Activated naive CD4-positive, alpha-beta T cell treated with anti-CD3 and anti-CD28 coated beads, Interleukin-2, amount 50 U/mL, for 72 hours (primary cell): ENCODE measurements at regions not wholly inside any gene's neighbourhood (a gene's known extent, or its start where the extent isn't known, plus 50 kb on each side); places are given as distances from the start of the nearest gene placed in this dataset.

Source experiments
- ATAC-seq, 2 donors: fragments of 150-1000 bp; cut with Tn5 transposase; 2 replicates each; pipeline ENCODE4 v1.10.0; 2021; ENCODE audit warnings: mild to moderate bottlenecking in 2 of 2, moderate library complexity in 2 of 2
- DNase-seq, 2 donors: peaks; one replicate each; pipeline ENCODE4 v3.0.0; 2021 to 2022; ENCODE audit warnings: low spot score in 2 of 2
- H3K27ac Mint-ChIP-seq, 2 donors: one replicate each; pipeline ENCODE4 v1.8.0; 2022; ENCODE audit warnings: mild to moderate bottlenecking in 2 of 2, mixed read lengths in 2 of 2
- H3K36me3 Mint-ChIP-seq, 2 donors: one replicate each; pipeline ENCODE4 v1.8.0; 2022; ENCODE audit warnings: mixed read lengths in 2 of 2
- H3K9me3 Mint-ChIP-seq, 2 donors: one replicate each; pipeline ENCODE4 v1.8.0; 2022; ENCODE audit warnings: mixed read lengths in 2 of 2

DNA sequence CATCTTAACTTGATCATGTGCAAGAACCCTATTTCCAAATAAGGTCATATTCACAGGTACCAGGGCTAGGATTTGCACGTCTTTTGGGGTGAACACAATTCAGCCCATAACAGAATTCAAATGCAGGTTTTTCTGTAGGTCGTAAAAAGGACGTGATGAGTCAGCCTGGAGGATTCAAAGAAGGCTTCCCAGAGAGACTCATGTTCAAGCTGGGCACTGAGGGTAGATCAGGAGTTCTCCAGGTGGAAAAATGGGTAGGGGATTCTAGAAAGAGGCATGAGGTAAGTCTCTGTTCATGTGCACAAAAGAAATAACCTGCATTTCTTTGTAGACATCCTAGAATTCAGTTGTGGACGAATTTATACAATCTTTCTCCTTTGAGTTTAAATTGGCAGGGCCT lies 160.4 kb downstream of the RPS24 start:
- Mint-ChIP-seq H3K9me3 (peaks cover 3 to 5% of the 10 kb centered on the region in 2 donors), H3K36me3 (no peaks in the 10 kb centered on the region), H3K27ac (no peak overlapping the region)
- no peak for ATAC-seq
- no peak for DNase-seq

DNA sequence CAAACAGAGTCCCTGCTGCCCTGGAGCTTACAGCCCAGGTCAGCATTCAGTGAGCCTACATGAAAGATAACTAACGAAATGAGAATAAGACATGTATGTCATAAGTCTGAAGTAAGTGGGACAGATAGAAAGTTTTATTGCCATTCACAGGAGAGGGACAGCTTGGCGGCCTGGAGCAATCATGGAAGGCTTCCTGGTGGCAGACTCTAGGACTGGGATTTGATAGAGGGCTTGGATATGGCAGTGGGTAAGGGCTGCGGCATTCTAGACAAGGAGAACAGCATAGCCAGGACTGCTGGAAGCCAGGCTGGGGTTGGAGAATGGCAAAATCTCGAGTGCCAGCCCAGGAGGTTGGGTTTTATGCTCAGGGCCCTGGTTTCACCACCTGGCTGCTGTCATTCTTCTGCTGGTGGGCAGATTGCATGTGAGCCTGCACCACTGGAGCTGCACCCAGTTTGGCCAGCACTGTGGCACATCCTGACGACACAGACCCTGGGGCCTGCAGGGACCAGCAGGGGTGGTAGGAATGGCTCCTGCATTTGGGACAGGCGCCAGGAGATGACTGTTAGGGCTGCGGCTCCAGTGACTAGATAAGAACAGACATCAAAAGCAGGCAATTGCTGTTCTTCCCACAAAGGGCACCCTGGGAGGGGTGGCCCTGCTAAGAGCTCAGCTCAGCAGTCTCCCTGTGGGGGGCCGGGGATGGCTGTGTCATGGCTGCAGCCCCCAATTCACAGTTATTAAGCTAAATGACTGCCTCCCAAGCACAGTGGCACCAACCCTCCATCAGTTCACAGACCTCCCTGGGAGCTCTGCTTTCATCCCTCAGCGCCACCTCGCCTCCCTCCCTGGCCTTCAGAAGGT lies 161.1 kb downstream of the RPS24 start:
- no peak for ATAC-seq

GRCh38 chr10:78196396-78196795 lies 162.7 kb downstream of the RPS24 start:
- no peaks in the 10 kb centered on the region for H3K36me3 Mint-ChIP-seq
- H3K27ac Mint-ChIP-seq, result no peak overlapping the region
- no peak for DNase-seq

More for the DNA sequence above, 161.1 kb downstream of the RPS24 start:
- DNase-seq, result no peak
- Mint-ChIP-seq H3K27ac (no peak overlapping the region), H3K9me3 (peaks cover 3 to 5% of the 10 kb centered on the region in 2 donors), H3K36me3 (no peaks in the 10 kb centered on the region)

DNA sequence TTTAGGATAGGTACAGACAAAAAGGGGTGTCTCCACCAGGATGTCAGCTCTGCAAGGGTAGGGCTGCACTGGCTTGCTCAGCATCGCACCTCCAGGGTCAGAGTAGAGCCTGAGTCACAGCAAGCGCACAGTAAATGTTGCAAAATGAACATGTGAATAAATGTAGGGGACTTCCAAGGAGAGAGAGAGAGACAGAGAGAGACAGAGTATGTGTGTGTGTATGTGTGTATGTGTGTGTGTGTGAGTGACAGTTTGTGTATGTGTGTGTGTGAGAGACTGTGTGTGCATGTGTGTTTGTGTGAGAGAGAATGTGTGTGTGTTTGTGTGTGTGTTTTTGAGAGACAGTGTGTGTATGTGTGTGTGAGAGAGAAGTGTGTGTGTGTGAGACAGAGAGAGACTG lies 163.3 kb downstream of the RPS24 start:
- ATAC-seq (peak; percentile 26 to 69), DNase-seq (no peak)
- Mint-ChIP-seq H3K9me3 (peaks cover 3 to 5% of the 10 kb centered on the region in 2 donors), H3K36me3 (no peaks in the 10 kb centered on the region), H3K27ac (no peak overlapping the region)

More at GRCh38 chr10:78196396-78196795, 162.7 kb downstream of the RPS24 start:
- ATAC-seq, result no peak
- peaks cover 3 to 5% of the 10 kb centered on the region in 2 donors for H3K9me3 Mint-ChIP-seq

DNA sequence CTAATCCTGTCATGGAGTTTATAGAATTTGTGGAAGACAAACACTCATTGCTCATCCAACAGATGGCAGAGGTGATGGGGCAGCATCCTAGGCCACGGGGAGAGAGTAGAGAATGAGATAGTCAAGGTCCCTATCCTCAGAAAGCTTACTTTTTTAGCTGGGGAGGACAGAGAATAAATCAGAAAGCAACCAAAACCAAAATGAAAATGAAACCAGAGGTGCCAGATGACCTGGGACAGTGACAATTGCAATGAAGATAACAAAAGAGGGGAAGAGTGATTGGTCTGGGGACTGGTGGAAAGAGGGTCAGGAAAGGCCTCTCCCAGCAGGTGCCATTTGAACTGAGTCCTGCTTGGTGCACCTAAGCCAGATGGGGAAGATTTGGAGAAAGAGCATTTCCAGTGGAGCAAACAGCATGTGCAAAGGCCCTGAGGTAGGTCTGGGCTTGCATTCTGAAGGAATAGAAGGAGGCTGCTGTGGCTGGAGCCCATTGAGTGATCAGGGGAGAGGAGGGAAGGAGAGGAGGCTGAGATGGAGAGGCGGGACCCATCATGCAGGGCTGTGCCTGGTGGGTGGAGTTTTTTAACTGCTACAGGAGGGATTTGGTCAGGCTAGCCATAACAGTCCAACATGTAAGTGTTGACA lies 164.1 kb downstream of the RPS24 start:
- Mint-ChIP-seq H3K36me3 (no peaks in the 10 kb centered on the region), H3K9me3 (peaks cover 3 to 5% of the 10 kb centered on the region in 2 donors), H3K27ac (no peak overlapping the region)
- DNase-seq (no peak), ATAC-seq (no peak)

DNA sequence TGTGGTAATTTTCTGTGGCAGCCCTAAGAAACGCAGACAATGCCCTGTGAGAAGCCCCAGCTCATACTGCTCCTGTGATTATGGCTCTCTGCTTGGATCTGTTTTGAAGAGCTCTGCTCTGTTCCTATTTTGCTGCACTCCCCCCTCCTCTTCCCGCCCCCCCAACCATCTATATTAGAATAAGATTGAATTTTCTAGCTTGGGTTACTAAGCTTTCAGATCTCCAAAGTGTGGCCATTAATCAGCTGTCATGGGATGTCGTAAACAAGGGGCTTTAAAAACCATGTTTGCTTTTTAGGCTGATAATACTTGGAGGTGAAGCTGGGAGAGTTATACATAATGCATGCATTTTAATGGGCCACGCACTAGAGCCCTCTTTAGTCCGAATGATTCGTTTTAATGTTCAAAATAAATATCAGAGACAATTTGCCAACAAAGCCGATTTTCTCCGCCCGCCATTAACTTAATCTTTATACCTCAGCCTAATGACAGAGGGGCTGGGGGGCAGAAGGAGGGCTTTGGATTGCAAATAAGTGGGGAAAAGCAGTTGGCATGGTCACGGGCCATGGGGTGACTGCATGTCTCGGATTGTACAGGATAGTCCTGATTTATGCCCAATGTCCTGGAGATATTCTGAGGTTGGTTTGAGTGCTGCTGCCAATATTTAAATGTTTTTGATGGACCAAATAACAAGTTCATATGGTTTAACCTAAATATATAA lies 165.5 kb downstream of the RPS24 start:
- DNase-seq (no peak), ATAC-seq (no peak)
- Mint-ChIP-seq H3K27ac (no peak overlapping the region), H3K36me3 (no peaks in the 10 kb centered on the region), H3K9me3 (no peaks in the 10 kb centered on the region)

DNA sequence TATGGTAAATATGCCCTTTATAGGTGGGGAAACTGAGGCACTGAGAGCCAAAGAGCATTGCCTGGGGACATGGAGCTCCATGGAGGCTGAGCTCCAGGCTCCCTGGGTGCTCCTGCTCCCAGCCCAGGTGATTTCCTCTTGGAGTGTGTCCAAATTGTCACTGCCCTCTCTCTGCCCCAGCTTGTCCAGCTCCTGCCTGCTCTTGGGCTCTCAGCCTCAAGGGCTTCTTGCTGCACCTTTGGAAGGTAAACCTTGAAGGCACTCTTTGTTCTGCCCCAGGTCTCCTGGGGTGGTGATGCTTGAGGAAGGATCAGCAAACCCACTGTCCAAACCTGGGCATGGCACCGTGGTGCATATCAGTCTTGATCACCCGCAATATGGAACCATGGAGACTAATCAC lies 166.1 kb downstream of the RPS24 start:
- H3K36me3 Mint-ChIP-seq, result no peaks in the 10 kb centered on the region
- no peak for ATAC-seq
- no peak overlapping the region for H3K27ac Mint-ChIP-seq

DNA sequence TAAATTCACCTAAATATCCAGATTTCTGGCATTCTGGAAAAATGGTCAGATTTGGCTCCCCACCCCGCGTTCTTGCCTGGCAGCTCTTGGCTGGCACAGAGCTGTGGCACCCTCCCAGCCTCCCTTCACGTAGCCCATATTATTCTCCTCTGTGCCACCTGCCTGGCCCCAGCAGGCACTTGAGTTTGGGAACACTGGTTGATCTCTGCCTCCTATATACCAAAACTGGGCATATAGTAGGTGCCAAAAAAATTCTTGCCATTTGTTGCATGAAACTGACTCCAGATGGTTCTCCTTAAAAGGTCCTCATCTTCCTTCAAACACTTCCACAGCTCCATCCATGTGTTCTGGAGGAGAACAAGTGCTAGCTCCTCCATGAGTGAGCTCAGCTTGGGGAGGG lies 167.0 kb downstream of the RPS24 start:
- DNase-seq (no peak), ATAC-seq (no peak)
- H3K36me3 Mint-ChIP-seq, result no peaks in the 10 kb centered on the region
- H3K9me3 Mint-ChIP-seq, result no peaks in the 10 kb centered on the region
- no peak overlapping the region for H3K27ac Mint-ChIP-seq

More for the DNA sequence above, 166.1 kb downstream of the RPS24 start:
- H3K9me3 Mint-ChIP-seq, result no peaks in the 10 kb centered on the region
- DNase-seq, result no peak

DNA sequence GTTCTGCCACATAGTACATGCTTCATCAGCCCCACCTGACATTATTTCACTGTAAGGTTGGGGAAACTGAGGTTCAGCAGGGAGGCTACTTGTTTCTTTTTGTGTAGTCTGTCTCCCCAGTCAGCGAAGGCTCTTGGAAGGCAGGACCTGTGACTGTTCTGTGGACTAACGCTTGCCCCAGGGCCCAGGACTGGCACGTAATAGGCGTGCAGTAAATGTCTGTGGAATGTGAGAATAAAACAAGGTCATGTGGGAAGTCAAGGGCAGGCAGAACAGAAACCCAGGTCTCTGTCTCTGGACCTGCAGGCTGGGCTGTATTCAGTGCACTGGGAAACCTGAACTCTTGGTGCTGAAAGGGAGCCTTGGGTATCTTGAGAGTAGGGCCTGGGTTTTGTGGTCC lies 168.7 kb downstream of the RPS24 start:
- no peaks in the 10 kb centered on the region for H3K36me3 Mint-ChIP-seq
- H3K9me3 Mint-ChIP-seq, result no peaks in the 10 kb centered on the region
- ATAC-seq, result no peak
- no peak overlapping the region for H3K27ac Mint-ChIP-seq
- DNase-seq, result no peak

GRCh38 chr10:78203915-78204818 lies 170.5 kb downstream of the RPS24 start:
- H3K9me3 Mint-ChIP-seq, result no peaks in the 10 kb centered on the region
- H3K36me3 Mint-ChIP-seq, result no peaks in the 10 kb centered on the region
- ATAC-seq, result no peak
- peak overlapping the region in 1 of 2 donors; percentile 91 for H3K27ac Mint-ChIP-seq
- no peak for DNase-seq

- DNase-seq (no peak), ATAC-seq (peak in 1 of 2 donors; percentile 28)
- Mint-ChIP-seq H3K27ac (peak overlapping the region; percentile 51 to 93), H3K36me3 (no peaks in the 10 kb centered on the region), H3K9me3 (no peaks in the 10 kb centered on the region)
Observed at GRCh38 chr10:78205457-78206016, 171.9 kb downstream of the RPS24 start.

DNA sequence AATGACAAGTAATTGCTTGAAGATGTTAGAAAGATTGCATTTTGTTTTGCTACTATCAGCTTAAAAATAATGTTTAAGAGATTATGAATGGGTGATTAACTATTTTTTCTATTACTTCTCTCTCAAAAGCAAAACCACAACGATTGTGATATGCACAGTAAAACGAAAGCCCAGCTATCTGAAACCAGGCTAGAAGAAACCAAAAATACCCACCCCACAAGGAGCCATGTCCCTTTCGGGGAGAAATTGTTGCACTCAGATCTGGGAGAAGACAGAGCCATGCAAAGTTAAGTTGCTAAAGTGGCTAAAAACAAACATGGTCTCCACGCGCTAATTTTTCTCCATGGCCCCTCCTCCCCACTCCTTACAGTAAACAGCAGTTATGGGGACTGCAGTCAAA lies 173.6 kb downstream of the RPS24 start:
- Mint-ChIP-seq H3K36me3 (no peaks in the 10 kb centered on the region), H3K27ac (no peak overlapping the region), H3K9me3 (no peaks in the 10 kb centered on the region)
- DNase-seq (no peak), ATAC-seq (no peak)

DNA sequence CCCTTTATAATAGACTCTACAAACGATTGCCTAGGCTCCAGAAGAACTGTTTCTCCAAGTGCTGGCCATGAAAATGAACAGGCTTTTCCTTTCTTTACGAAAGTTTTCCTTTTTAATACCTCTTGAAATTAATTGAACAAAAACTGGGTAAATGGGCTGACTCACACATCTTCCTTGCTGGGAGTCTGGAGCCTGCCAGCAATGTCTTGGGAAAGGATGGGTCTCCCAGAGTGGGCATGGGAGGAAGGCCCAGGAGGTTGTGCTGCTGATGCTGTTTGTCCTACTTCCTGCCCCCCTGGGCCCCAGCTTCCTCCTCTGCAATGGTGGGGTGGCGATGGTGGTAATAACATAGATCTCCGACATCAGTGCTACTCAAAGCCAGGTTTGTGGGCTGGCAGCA lies 174.1 kb downstream of the RPS24 start:
- Mint-ChIP-seq H3K36me3 (no peaks in the 10 kb centered on the region), H3K9me3 (no peaks in the 10 kb centered on the region), H3K27ac (no peak overlapping the region)
- ATAC-seq (no peak), DNase-seq (no peak)

DNA sequence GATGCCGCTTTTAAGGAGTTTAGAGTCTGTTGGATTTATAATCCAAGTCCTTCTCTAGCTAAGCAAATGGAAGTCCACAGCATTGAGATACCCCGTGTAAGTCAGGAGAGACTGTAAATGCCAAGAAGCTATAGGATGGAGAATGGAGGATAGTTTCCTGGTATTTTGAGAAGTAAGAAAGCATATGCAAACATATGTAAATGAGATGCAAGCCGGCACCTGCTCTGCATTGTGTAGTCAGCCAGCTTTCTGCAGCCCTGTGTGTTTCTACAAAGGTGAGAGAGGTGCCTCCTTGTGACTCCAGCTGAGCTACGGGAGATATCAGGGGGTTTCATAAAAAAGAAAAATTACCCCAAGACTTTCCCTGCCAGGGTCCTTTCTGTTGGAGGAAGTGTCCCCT lies 176.3 kb downstream of the RPS24 start:
- H3K9me3 Mint-ChIP-seq, result no peaks in the 10 kb centered on the region
- ATAC-seq (no peak), DNase-seq (no peak)
- H3K27ac Mint-ChIP-seq, result no peak overlapping the region
- H3K36me3 Mint-ChIP-seq, result no peaks in the 10 kb centered on the region

GRCh38 chr10:78210548-78210947 lies 176.9 kb downstream of the RPS24 start:
- H3K27ac Mint-ChIP-seq, result no peak overlapping the region
- no peaks in the 10 kb centered on the region for H3K36me3 Mint-ChIP-seq
- DNase-seq (no peak), ATAC-seq (peak in 1 of 2 donors; percentile 85)
- no peaks in the 10 kb centered on the region for H3K9me3 Mint-ChIP-seq

DNA sequence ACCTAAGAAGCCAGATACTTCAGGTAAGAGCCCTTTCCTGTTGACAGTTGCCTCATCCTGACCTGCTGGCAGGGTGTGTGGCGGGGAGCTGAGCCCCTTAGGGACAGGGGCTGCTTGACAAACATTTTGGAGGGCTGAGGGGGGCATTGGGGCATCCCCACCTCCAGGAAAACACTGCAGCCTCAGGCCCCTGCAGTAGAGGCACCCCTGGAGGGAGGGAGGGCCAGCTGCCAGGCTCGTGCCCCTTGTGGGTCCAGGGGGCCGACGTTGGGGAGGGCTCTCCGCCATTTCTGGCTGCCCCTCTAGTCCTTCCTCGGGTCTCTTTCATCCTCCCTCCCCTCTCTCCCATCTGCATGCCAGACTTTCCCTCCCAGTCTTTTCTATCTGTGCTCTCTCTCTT lies 177.3 kb downstream of the RPS24 start:
- Mint-ChIP-seq H3K36me3 (no peaks in the 10 kb centered on the region), H3K9me3 (no peaks in the 10 kb centered on the region), H3K27ac (peak overlapping the region in 1 of 2 donors; percentile 72)
- DNase-seq (no peak), ATAC-seq (no peak)
